ENCODE measurements at regions not wholly inside any gene's neighbourhood (a gene's known extent, or its start where the extent isn't known, plus 50 kb on each side); places are given as distances from the start of the nearest gene placed in this dataset.

- no peak for TF ChIP-seq ZNF691 (CRISPR knock-in tag; IDR thresholded peaks at IDR 0.05; ENCODE audit: borderline replicate concordance, low read depth)
- no peak for TF ChIP-seq NBN (conservative IDR thresholded peaks at IDR 0.05)
- no peak for TF ChIP-seq ZBTB2 (CRISPR knock-in tag; IDR thresholded peaks at IDR 0.05; ENCODE audit: low read depth)
- TF ChIP-seq CBX2 (IDR thresholded peaks at IDR 0.05; ENCODE audit: low read depth, low read length) = no peak
- TF ChIP-seq CBX2 (CRISPR knock-in tag; IDR thresholded peaks at IDR 0.05; ENCODE audit: low read depth) = no peak
- TF ChIP-seq HMGXB3 (CRISPR knock-in tag; IDR thresholded peaks at IDR 0.05; ENCODE audit: borderline replicate concordance) = peak; percentile 19; the same call in 1 of the 2 replicates
- TF ChIP-seq NR2F6 (IDR thresholded peaks at IDR 0.05) = peak; percentile 43
- peak; percentile 33; the same call in 1 of the 2 replicates for TF ChIP-seq NR2F6 (CRISPR knock-in tag; IDR thresholded peaks at IDR 0.05)
- no peak for TF ChIP-seq CHD2 (IDR thresholded peaks at IDR 0.05; ENCODE audit: low read depth, low read length)
- TF ChIP-seq ZFAT (CRISPR knock-in tag; conservative IDR thresholded peaks at IDR 0.05) = no peak
- peak; percentile 84 for TF ChIP-seq ZNF775 (CRISPR knock-in tag; IDR thresholded peaks at IDR 0.05; ENCODE audit: borderline replicate concordance)
- TF ChIP-seq SP1 (IDR thresholded peaks at IDR 0.05) = no peak
- no peak for TF ChIP-seq SP1 (CRISPR knock-in tag; IDR thresholded peaks at IDR 0.05)
- TF ChIP-seq GMEB2 (CRISPR knock-in tag; IDR thresholded peaks at IDR 0.05; ENCODE audit: low read depth) = no peak
- TF ChIP-seq RARA (CRISPR knock-in tag; IDR thresholded peaks at IDR 0.05) = peak; percentile 19; the same call in 1 of the 2 replicates
- no peak for TF ChIP-seq ZNF790 (CRISPR knock-in tag; IDR thresholded peaks at IDR 0.05; ENCODE audit: borderline replicate concordance)
- no peak for TF ChIP-seq ZNF225 (CRISPR knock-in tag; IDR thresholded peaks at IDR 0.05)
- TF ChIP-seq MBD4 (IDR thresholded peaks at IDR 0.05; ENCODE audit: borderline replicate concordance, low read length) = no peak
- TF ChIP-seq ZNF552 (CRISPR knock-in tag; IDR thresholded peaks at IDR 0.05; ENCODE audit: borderline replicate concordance) = no peak
- peak; percentile 55 for TF ChIP-seq TFE3 (CRISPR knock-in tag; IDR thresholded peaks at IDR 0.05)
- no peak for TF ChIP-seq ZBTB42 (CRISPR knock-in tag; IDR thresholded peaks at IDR 0.05)
Observed at GRCh38 chr6:138593124-138593877, 94.0 kb upstream of the NHSL1 start (continued).
